HFF-Myc (cell line): ENCODE measurements at regions not wholly inside any gene's neighbourhood (a gene's known extent, or its start where the extent isn't known, plus 50 kb on each side); places are given as distances from the start of the nearest gene placed in this dataset.

Experiments
- DNase-seq: peaks from one replicate; pipeline ENCODE4 v3.0.0-alpha.2; 2011; ENCODE audit warnings: low read depth; ENCODE audit errors: extremely low read depth
- H3K4me3 ChIP-seq: replicated peaks from 2 replicates; pipeline ENCODE4 v1.5.1; 2011; ENCODE audit warnings: low read depth, mild to moderate bottlenecking, control low read depth, low read length
- TF ChIP-seq, protein P1 (sequence below): IDR thresholded peaks from 2 replicates; pipeline ENCODE4 v1.5.1; 2012; ENCODE audit warnings: mild to moderate bottlenecking, low read depth, low read length, control low read depth; ENCODE audit errors: missing control alignments

DNA sequence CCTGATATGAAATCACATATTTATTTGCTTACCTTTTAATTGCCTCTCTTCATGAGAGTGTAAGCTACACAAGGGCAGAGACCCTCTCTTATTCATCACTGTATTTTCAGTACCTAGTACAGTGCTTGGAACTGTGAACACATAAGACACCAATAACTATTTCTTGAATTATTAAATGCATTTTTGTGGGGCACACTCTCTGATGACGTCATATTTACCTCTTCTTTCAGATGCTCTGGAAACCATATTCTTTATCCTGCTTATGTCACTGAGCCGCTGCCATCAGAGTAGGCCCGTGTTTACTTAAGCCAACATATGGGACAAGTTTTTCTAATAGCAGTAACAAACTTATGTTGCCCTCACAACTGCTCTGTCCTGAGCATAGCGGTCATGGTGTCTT, 266.5 kb downstream of the ELAVL2 start:
- H3K4me3 ChIP-seq = no peak overlapping the region
- TF ChIP-seq, protein P1, sequence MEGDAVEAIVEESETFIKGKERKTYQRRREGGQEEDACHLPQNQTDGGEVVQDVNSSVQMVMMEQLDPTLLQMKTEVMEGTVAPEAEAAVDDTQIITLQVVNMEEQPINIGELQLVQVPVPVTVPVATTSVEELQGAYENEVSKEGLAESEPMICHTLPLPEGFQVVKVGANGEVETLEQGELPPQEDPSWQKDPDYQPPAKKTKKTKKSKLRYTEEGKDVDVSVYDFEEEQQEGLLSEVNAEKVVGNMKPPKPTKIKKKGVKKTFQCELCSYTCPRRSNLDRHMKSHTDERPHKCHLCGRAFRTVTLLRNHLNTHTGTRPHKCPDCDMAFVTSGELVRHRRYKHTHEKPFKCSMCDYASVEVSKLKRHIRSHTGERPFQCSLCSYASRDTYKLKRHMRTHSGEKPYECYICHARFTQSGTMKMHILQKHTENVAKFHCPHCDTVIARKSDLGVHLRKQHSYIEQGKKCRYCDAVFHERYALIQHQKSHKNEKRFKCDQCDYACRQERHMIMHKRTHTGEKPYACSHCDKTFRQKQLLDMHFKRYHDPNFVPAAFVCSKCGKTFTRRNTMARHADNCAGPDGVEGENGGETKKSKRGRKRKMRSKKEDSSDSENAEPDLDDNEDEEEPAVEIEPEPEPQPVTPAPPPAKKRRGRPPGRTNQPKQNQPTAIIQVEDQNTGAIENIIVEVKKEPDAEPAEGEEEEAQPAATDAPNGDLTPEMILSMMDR = no peak
- DNase-seq = no peak

DNA sequence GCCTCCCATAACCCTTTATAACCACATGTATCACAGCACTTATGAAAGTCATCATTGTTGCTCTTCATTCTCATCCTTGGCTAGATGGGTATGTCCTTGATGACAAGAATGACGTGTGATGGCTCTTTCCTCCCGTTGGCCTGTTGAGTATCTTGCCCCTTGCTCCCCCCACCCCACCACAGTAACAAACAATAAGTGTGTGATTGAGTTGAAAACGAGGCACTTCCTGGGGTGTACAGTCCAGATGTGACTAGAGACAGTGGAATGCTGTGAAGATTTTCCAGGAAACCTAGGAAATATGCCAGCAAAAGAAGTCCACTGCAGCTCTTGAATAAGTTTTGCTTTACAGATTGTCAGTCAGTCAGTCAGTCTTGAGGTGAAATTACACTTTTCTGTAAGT, 262.5 kb downstream of the ELAVL2 start:
- DNase-seq = no peak
- no peak overlapping the region for H3K4me3 ChIP-seq
- TF ChIP-seq, protein P1 = no peak

DNA sequence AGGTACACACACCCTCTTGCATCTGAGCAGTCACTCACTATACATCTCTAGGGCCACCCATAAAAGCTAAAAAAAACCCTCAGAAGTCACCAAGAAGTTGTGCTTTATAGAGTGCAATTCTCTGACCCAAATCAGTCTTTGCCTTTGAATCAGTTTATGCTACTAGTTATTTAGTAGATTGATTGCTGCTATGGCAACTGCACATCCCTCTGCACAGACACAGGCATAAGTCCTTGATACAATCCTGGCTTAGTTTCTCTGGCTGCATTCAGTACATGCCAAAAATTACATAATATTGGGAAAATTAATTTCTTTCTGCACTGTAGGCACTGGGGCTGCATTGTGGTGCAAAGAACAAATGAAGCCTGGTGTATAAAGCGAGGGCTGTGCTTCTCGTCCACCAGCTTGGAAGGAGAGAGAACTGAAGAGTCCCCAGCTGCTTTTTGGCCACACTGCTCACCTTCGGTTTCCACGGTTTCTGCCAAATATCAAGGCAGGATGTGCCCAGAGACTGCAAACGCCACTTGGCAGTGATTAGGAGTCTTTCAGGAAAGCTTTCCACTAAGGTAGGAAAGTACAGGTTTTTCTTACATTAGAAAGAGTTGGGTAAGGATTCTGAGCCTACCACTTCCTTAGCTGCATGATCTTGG, 258.4 kb downstream of the ELAVL2 start:
- no peak overlapping the region for H3K4me3 ChIP-seq
- no peak for DNase-seq
- TF ChIP-seq, protein P1 = no peak

DNA sequence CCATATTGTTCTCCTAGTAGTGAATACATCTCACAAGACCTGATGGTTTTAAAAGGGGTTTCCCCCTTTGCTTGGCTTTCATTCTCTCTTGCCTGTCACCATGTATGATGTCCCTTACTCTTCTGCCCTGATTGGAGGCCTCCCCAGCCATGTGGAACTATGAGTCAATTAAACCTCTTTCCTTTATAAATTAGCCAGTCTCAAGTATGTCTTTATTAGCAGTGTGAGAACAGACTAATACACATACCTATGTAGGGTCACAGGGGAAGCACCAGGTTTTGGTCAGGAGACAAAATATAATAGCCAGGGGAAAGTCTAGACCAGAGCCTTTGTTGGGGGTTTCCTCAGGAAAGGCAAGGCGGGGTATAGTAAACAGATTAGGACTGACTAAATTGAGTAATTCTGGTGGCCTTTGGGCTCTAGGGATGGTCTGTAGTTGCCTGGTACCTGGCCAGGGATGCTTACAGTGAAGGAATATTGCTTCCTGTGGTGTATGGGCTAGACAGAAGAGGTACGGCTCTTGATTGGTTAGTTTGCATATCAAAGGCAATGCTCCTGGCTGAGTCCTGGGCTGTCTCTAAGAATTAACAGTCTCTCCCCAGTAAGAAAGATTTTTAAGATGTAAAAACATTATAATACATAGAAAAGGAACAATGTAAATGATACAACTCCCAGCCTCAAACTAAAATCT, 254.5 kb downstream of the ELAVL2 start:
- TF ChIP-seq, protein P1 = no peak
- DNase-seq = no peak
- H3K4me3 ChIP-seq = no peak overlapping the region

DNA sequence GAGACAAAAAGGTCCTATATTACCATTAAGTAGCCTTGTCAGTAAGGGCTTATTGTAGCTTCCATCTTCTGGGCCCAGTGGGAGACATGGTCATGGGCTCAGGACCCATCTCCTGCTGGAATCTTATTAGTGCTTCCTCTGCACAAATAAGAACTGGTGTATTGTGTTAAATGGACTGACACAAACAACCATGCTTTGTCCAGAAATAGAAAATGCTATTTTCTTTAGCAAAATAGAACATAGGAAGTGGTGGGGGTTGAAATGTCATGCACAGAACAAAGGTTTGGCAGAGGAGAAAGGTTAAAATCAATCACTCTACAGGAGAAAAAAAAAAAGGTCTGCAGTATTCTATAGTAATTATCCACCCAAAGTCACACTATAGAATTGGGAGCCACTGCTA, 252.2 kb downstream of the ELAVL2 start:
- DNase-seq = no peak
- TF ChIP-seq, protein P1 = no peak
- no peak overlapping the region for H3K4me3 ChIP-seq

DNA sequence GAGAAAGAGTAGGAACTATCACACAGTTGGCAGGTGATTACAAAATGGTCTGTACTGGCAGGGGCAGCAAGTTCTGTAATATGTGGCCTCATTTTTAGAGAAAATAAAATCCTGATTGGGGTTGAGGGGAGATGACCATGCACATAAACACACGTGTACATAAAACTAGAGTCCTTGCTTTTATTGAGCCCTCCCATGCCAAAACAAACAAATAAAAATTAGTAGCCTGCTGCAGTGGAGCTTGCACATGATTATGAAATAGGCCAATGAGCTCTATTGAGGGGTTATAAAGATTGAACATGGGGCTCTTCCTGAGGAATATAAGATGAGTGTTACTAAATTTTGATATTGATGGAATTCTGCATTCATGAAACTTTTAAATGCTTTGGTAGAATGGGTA, 248.4 kb downstream of the ELAVL2 start:
- TF ChIP-seq, protein P1 = no peak
- DNase-seq = no peak
- H3K4me3 ChIP-seq = no peak overlapping the region
